ENCODE measurements at regions not wholly inside any gene's neighbourhood (a gene's known extent, or its start where the extent isn't known, plus 50 kb on each side); places are given as distances from the start of the nearest gene placed in this dataset.

DNA sequence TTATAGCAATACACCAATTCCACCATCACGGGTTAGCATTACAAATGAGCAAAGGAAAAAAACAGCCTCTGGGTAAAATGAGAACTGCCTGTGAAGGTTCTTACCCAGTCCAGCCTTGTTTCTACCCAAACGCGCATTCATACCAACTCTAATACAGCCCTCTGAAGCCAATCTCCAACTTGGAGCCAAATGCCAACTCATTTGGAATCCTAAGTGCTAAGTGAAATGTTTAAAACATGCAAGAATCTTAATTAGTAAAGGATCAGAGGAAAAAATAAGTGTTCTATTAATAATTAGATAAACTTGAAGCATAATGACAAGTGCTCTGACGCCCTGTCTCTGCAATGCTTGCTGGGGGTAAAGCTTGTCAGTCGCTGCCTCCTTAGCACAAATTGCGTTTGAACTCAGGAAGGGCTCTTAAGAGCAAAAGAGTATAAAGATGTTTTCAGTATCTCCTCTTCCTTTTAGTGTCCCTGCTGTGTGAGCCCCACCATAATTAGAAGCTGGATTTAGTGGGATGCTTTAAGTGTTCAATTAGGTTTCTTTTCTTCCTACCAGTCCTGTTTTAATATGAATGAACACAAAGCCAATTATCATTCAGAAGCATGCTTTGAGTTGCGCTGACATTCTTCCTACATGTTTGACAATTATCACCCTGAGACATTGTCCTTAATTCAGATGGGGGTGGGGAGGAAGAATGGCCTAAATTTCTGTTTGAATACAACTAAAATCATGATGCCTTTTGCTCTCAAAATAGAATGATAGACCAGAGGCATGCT, 537.6 kb downstream of the DTWD2 start:
- FAIRE-seq, result no peak
- TF ChIP-seq TAF1 (IDR thresholded peaks at IDR 0.05; ENCODE audit: borderline replicate concordance, low read depth, low read length), result no peak
- no peak for DNase-seq (ENCODE audit: insufficient read length)

DNA sequence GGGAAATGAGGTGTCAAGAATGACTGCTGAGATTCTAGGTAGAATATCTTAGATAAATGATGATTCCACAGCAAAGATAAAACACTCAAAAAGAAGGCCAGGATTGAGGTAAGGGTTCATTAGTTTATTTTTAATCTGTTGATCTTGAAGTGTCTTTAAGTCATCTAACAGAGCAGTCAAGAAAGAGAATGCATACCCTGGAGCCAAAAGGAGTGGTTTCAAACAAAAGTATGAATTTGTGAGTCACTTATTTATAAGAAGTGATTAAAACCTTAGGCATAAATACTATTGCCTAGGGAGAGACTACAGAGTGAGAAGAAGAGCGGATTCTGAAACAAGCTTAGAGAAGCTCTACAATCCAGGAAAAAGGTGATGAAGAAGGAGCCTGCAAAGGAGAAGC, 541.0 kb downstream of the DTWD2 start:
- no peak for FAIRE-seq
- DNase-seq (ENCODE audit: insufficient read length), result no peak
- TF ChIP-seq TAF1 (IDR thresholded peaks at IDR 0.05; ENCODE audit: borderline replicate concordance, low read depth, low read length), result no peak
- TF ChIP-seq POLR2AphosphoS5 (IDR thresholded peaks at IDR 0.05; ENCODE audit: low read depth, low read length), result no peak
- TF ChIP-seq POLR2A (IDR thresholded peaks at IDR 0.05; ENCODE audit: low read depth, low read length), result no peak

GRCh38 chr5:118441956-118442355, 546.4 kb downstream of the DTWD2 start:
- FAIRE-seq, result no peak
- no peak for DNase-seq (ENCODE audit: insufficient read length)
- TF ChIP-seq TAF1 (IDR thresholded peaks at IDR 0.05; ENCODE audit: borderline replicate concordance, low read depth, low read length) (no peak), POLR2A (IDR thresholded peaks at IDR 0.05; ENCODE audit: low read depth, low read length) (no peak), POLR2AphosphoS5 (IDR thresholded peaks at IDR 0.05; ENCODE audit: low read depth, low read length) (no peak)

DNA sequence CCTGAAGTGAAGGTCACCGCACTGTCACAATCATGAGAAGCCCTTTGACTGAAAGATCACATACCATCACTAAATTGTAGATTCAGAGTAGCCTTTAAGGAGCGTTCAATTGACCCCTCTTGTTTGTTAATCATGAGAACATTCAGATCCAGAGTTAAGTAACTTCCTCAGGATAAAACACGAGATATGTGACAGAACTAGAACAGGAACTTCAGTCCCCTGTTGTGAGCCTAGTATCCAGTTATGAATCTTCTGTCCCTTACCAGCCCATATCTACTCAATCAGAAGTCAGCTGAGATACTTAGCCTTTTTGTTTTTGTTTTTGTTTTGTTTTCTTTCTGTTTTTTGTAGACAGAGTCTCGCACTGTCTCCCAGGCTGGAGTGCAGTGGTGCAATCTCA, 547.3 kb downstream of the DTWD2 start:
- FAIRE-seq (no peak), DNase-seq (ENCODE audit: insufficient read length) (no peak)
- TF ChIP-seq POLR2A (IDR thresholded peaks at IDR 0.05; ENCODE audit: low read depth, low read length) (no peak), TAF1 (IDR thresholded peaks at IDR 0.05; ENCODE audit: borderline replicate concordance, low read depth, low read length) (no peak), POLR2AphosphoS5 (IDR thresholded peaks at IDR 0.05; ENCODE audit: low read depth, low read length) (no peak)

- DNase-seq (ENCODE audit: insufficient read length), result no peak
- no peak for FAIRE-seq
- TF ChIP-seq POLR2AphosphoS5 (IDR thresholded peaks at IDR 0.05; ENCODE audit: low read depth, low read length) (no peak), POLR2A (IDR thresholded peaks at IDR 0.05; ENCODE audit: low read depth, low read length) (no peak), TAF1 (IDR thresholded peaks at IDR 0.05; ENCODE audit: borderline replicate concordance, low read depth, low read length) (no peak)
These were observed 547.9 kb downstream of the DTWD2 start for GRCh38 chr5:118440496-118440895.

GRCh38 chr5:118439831-118440230, 548.5 kb downstream of the DTWD2 start:
- FAIRE-seq, result no peak
- no peak for TF ChIP-seq POLR2A (IDR thresholded peaks at IDR 0.05; ENCODE audit: low read depth, low read length)
- no peak for TF ChIP-seq TAF1 (IDR thresholded peaks at IDR 0.05; ENCODE audit: borderline replicate concordance, low read depth, low read length)
- no peak for TF ChIP-seq POLR2AphosphoS5 (IDR thresholded peaks at IDR 0.05; ENCODE audit: low read depth, low read length)
- no peak for DNase-seq (ENCODE audit: insufficient read length)

DNA sequence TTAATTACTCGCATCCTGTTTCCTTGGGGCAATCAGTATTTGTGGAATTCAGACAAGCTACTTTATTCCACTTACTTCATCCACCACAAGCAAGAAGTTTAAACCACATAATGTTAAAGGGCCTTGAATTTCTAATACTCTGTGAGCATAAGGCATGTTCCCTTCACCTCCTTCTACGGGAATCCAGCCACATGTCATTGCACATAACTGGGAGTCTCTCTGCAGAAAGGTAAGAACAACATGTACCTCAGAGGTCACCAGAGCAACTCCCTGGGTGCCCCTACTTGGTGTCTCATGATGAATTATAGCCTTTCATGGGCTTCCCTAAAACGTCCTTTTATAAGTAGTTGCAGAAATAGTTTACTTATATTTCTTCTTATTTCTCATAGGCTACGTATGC, 553.2 kb downstream of the DTWD2 start:
- DNase-seq (ENCODE audit: insufficient read length) (no peak), FAIRE-seq (no peak)
- TF ChIP-seq POLR2A (IDR thresholded peaks at IDR 0.05; ENCODE audit: low read depth, low read length), result no peak
- TF ChIP-seq POLR2AphosphoS5 (IDR thresholded peaks at IDR 0.05; ENCODE audit: low read depth, low read length), result no peak
- TF ChIP-seq TAF1 (IDR thresholded peaks at IDR 0.05; ENCODE audit: borderline replicate concordance, low read depth, low read length), result no peak

DNA sequence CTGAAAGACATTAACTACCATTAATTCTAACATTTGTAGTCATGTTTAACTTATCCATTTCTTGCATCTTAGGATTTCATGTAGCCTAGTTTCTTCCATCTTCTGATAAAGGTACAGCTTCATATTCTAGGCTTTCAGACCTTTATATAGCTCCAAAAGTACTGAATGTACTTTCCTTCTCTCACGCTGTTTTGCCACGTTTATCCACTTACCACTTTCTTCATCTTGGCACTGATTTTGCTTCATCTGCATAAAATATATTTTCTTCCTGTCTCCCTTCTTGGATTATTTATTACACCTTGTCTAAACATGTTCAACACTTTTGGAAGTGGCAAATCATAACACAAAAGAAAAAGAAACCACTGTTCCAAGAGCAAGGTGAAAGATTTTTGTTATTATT, 553.8 kb downstream of the DTWD2 start:
- FAIRE-seq (no peak), DNase-seq (ENCODE audit: insufficient read length) (no peak)
- no peak for TF ChIP-seq TAF1 (IDR thresholded peaks at IDR 0.05; ENCODE audit: borderline replicate concordance, low read depth, low read length)
- TF ChIP-seq POLR2AphosphoS5 (IDR thresholded peaks at IDR 0.05; ENCODE audit: low read depth, low read length), result no peak
- no peak for TF ChIP-seq POLR2A (IDR thresholded peaks at IDR 0.05; ENCODE audit: low read depth, low read length)

GRCh38 chr5:118430076-118430475, 558.3 kb downstream of the DTWD2 start:
- FAIRE-seq (no peak), DNase-seq (ENCODE audit: insufficient read length) (no peak)
- no peak for TF ChIP-seq POLR2A (IDR thresholded peaks at IDR 0.05; ENCODE audit: low read depth, low read length)
- no peak for TF ChIP-seq POLR2AphosphoS5 (IDR thresholded peaks at IDR 0.05; ENCODE audit: low read depth, low read length)
- TF ChIP-seq TAF1 (IDR thresholded peaks at IDR 0.05; ENCODE audit: borderline replicate concordance, low read depth, low read length), result no peak

GRCh38 chr5:118407958-118408357, 580.4 kb downstream of the DTWD2 start:
- FAIRE-seq (no peak), DNase-seq (ENCODE audit: insufficient read length) (no peak)
- TF ChIP-seq POLR2A (IDR thresholded peaks at IDR 0.05; ENCODE audit: low read depth, low read length) (no peak), TAF1 (IDR thresholded peaks at IDR 0.05; ENCODE audit: borderline replicate concordance, low read depth, low read length) (no peak), POLR2AphosphoS5 (IDR thresholded peaks at IDR 0.05; ENCODE audit: low read depth, low read length) (no peak)

DNA sequence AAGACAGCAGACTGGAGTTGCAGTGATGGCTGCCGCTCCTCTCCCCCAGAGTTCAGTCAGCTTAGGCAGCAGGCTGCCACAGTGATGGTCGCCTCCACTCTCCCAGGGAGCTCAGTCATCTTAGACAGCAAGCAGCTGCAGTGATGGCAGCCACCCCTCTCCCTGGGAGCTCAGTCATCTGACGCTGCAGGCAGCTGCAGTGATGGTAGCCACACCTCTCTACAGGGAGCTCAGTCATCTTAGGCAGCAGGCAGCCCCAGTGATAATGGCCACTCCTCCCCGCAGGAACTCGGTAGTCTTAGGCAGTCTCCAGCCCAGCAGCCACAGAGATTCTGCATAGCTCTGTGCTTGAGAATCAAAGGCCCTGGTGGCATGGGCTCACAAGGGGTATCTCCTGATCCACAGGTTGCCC, 582.7 kb downstream of the DTWD2 start:
- DNase-seq (ENCODE audit: insufficient read length) (no peak), FAIRE-seq (no peak)
- no peak for TF ChIP-seq POLR2A (IDR thresholded peaks at IDR 0.05; ENCODE audit: low read depth, low read length)
- no peak for TF ChIP-seq POLR2AphosphoS5 (IDR thresholded peaks at IDR 0.05; ENCODE audit: low read depth, low read length)
- no peak for TF ChIP-seq TAF1 (IDR thresholded peaks at IDR 0.05; ENCODE audit: borderline replicate concordance, low read depth, low read length)

GRCh38 chr5:118397236-118397635, 591.1 kb downstream of the DTWD2 start:
- DNase-seq (ENCODE audit: insufficient read length), result no peak

More at GRCh38 chr5:118397236-118397635, 591.1 kb downstream of the DTWD2 start:
- TF ChIP-seq POLR2AphosphoS5 (IDR thresholded peaks at IDR 0.05; ENCODE audit: low read depth, low read length), result no peak
- TF ChIP-seq POLR2A (IDR thresholded peaks at IDR 0.05; ENCODE audit: low read depth, low read length), result no peak
- TF ChIP-seq TAF1 (IDR thresholded peaks at IDR 0.05; ENCODE audit: borderline replicate concordance, low read depth, low read length), result no peak
- FAIRE-seq, result no peak

Data from GM12892 (cell line).